H1 (cell line): ENCODE measurements at regions not wholly inside any gene's neighbourhood (a gene's known extent, or its start where the extent isn't known, plus 50 kb on each side); places are given as distances from the start of the nearest gene placed in this dataset.

ENCODE experiments used
- BACH1 ChIP-seq: IDR thresholded peaks from 2 replicates; pipeline ENCODE4 v1.6.1; 2012; ENCODE audit warnings: low read length, improper control_type of control experiment
- BCL11A ChIP-seq, 2 experiments: IDR thresholded peaks; one replicate each; pipeline ENCODE4 v1.6.1; 2011; ENCODE audit warnings: low read depth in 2 of 2, low read length in 2 of 2, mild to moderate bottlenecking in 2 of 2
- CBX8 ChIP-seq: fragments of 300-800, 300-1000 bp; sonication (generic); IDR thresholded peaks from 2 replicates; pipeline ENCODE4 v1.7.1; 2016; ENCODE audit warnings: low read depth, low read length, borderline replicate concordance
- CHD2 ChIP-seq: IDR thresholded peaks from 2 replicates; pipeline ENCODE4 v1.6.1; 2012; ENCODE audit warnings: low read length, improper control_type of control experiment
- FOSL1 ChIP-seq: IDR thresholded peaks from 2 replicates; pipeline ENCODE4 v1.6.1; 2011; ENCODE audit warnings: mild to moderate bottlenecking, low read depth, low read length, moderate library complexity; ENCODE audit not compliant: insufficient read depth
- POLR2A ChIP-seq, 2 experiments: IDR thresholded peaks; 1 replicate in 1 of 2; 2 replicates in 1 of 2; pipeline ENCODE4 v1.6.1; 2011; ENCODE audit warnings: low read depth in 2 of 2, low read length in 2 of 2, mild to moderate bottlenecking in 2 of 2; ENCODE audit errors: control extremely low read depth in 1 of 2
- TCF12 ChIP-seq: IDR thresholded peaks from 2 replicates; pipeline ENCODE4 v1.6.1; 2011; ENCODE audit warnings: low read depth, mild to moderate bottlenecking, low read length

GRCh38 chr10:128429321-128429720 is 303.1 kb upstream of the MKI67 start (continued):
- no peak for TF ChIP-seq CHD2
- no peak for TF ChIP-seq CBX8
- TF ChIP-seq BACH1: no peak
- no peak for TF ChIP-seq POLR2A (IDR thresholded peaks at IDR 0.05; ENCODE audit: control extremely low read depth in 1 of 2, low read depth in 2 of 2, low read length in 2 of 2)
- TF ChIP-seq BCL11A (IDR thresholded peaks at IDR 0.05; ENCODE audit: low read depth in 2 of 2, low read length in 2 of 2): no peak
- TF ChIP-seq TCF12: no peak
- no peak for TF ChIP-seq FOSL1
